HL-60 (cell line): ENCODE measurements at regions not wholly inside any gene's neighbourhood (a gene's known extent, or its start where the extent isn't known, plus 50 kb on each side); places are given as distances from the start of the nearest gene placed in this dataset.
"Not testable (repeated sequence)": the region's sequence is repeated elsewhere in the genome, so short reads cannot be mapped to it uniquely, and the experiment has no call there.

Experiments
- GABPA ChIP-seq: IDR thresholded peaks from 2 replicates; pipeline ENCODE4 v1.6.1; 2012; ENCODE audit warnings: low read depth
- SPI1 ChIP-seq: IDR thresholded peaks from 2 replicates; pipeline ENCODE4 v1.6.1; 2012; ENCODE audit warnings: low read depth, mild to moderate bottlenecking, borderline replicate concordance
- TF ChIP-seq, protein P1 (sequence below): IDR thresholded peaks from one replicate; pipeline ENCODE4 v1.5.1; 2011; ENCODE audit warnings: low read length, control low read depth, inconsistent platforms; ENCODE audit not compliant: insufficient read depth
- TF ChIP-seq, protein P2 (sequence below): IDR thresholded peaks from 2 replicates; pipeline ENCODE4 v1.6.1; 2012; ENCODE audit warnings: low read depth; ENCODE audit not compliant: insufficient replicate concordance

DNA sequence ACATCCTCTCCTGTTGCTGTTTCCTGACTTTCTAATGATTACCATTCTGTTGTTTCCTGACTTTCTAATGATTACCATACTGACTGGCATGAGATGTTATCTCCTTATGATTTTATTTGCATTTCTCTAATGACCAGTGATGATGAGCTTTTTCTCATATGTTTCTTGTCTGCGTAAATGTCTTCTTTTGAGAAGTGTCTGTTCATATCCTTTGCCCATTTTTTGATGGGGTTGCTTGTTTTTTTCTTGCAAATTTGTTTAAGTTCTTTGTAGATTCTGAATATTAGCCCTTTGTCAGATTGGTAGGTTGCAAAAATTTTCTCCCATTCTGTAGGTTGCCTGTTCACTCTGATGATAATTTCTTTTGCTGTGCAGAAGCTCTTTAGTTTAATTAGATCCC, 1216.5 kb downstream of the BRINP3 start:
- TF ChIP-seq, protein P1, sequence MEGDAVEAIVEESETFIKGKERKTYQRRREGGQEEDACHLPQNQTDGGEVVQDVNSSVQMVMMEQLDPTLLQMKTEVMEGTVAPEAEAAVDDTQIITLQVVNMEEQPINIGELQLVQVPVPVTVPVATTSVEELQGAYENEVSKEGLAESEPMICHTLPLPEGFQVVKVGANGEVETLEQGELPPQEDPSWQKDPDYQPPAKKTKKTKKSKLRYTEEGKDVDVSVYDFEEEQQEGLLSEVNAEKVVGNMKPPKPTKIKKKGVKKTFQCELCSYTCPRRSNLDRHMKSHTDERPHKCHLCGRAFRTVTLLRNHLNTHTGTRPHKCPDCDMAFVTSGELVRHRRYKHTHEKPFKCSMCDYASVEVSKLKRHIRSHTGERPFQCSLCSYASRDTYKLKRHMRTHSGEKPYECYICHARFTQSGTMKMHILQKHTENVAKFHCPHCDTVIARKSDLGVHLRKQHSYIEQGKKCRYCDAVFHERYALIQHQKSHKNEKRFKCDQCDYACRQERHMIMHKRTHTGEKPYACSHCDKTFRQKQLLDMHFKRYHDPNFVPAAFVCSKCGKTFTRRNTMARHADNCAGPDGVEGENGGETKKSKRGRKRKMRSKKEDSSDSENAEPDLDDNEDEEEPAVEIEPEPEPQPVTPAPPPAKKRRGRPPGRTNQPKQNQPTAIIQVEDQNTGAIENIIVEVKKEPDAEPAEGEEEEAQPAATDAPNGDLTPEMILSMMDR: not testable (repeated sequence)
- not testable (repeated sequence) for TF ChIP-seq GABPA, SPI1
- TF ChIP-seq, protein P2, sequence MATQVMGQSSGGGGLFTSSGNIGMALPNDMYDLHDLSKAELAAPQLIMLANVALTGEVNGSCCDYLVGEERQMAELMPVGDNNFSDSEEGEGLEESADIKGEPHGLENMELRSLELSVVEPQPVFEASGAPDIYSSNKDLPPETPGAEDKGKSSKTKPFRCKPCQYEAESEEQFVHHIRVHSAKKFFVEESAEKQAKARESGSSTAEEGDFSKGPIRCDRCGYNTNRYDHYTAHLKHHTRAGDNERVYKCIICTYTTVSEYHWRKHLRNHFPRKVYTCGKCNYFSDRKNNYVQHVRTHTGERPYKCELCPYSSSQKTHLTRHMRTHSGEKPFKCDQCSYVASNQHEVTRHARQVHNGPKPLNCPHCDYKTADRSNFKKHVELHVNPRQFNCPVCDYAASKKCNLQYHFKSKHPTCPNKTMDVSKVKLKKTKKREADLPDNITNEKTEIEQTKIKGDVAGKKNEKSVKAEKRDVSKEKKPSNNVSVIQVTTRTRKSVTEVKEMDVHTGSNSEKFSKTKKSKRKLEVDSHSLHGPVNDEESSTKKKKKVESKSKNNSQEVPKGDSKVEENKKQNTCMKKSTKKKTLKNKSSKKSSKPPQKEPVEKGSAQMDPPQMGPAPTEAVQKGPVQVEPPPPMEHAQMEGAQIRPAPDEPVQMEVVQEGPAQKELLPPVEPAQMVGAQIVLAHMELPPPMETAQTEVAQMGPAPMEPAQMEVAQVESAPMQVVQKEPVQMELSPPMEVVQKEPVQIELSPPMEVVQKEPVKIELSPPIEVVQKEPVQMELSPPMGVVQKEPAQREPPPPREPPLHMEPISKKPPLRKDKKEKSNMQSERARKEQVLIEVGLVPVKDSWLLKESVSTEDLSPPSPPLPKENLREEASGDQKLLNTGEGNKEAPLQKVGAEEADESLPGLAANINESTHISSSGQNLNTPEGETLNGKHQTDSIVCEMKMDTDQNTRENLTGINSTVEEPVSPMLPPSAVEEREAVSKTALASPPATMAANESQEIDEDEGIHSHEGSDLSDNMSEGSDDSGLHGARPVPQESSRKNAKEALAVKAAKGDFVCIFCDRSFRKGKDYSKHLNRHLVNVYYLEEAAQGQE: not testable (repeated sequence)
